ENCODE measurements at regions not wholly inside any gene's neighbourhood (a gene's known extent, or its start where the extent isn't known, plus 50 kb on each side); places are given as distances from the start of the nearest gene placed in this dataset.
"Not testable (repeated sequence)": the region's sequence is repeated elsewhere in the genome, so short reads cannot be mapped to it uniquely, and the experiment has no call there.

DNA sequence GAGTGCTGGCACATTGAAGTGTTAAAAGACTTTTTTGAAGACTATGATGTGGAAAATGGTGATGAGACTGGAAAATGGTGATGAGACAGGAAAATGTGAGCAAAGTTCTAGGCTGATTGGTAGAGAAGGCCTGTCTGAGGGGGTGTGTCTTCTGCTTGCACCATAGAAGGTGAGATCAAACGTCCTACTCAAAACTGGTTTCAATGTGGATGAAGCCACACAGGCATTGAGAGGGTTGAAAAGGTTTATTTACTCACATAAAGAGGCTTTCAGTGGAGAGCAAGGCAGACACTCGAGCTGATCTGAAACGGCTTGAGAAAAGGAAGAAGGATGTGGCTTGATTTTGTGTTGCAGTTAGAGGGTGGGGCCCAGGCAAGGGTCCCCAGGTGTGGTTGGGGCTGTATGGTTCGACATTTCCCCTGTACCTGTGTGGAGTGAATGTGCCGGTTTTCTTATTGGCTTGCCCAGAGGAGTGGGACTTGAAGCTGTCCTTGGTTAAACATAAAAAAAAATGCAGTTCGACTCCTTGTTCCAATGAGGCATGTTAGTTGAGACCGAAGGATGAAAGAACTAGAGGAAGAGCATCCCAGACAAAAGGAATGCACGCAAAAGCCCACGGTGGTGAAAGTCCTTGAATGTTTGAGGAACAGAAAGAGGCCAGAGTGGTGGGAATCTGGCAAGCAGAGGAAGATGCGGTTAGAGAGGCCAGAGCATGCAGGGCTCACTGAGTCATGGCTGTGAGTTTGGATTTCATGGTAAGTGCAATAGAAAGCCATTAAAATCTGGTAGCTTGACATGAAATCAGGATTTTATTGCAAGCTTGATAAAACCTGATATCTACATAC is 172.3 kb downstream of the EPM2A start:
- TF ChIP-seq CTCF (conservative IDR thresholded peaks at IDR 0.05) = no peak
- H3K27ac ChIP-seq = no peak overlapping the region

- no peak for TF ChIP-seq CTCF (conservative IDR thresholded peaks at IDR 0.05)
- no peak overlapping the region for H3K27ac ChIP-seq
Observed at GRCh38 chr6:145564553-145564952, 170.8 kb downstream of the EPM2A start.

DNA sequence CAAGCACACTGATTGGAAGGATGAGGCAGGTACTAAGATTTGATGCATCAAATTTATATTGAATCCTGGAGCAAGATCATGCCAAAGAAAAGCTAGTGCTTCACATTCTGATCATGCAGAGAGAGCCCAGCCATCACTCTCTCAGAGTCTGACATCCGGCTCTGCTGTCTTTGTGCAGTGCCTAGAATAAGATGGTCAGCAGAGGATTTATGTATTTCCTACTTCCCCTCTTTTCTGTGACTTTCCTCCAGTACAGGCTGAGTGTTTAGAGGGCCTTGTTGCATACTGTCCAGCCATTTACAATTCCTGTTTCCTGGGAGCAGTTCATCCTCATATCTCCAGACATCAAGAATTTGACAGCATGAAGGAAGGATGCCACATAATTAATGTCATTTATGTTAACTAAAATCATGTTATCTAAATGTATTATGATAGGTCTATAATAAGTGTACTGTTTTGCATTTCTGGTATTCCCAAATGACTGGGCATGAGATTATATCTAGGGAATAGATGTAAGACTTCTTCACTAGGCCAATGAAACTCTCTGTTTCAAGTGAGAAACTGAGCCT is 167.6 kb downstream of the EPM2A start:
- H3K27ac ChIP-seq = no peak overlapping the region
- TF ChIP-seq CTCF (conservative IDR thresholded peaks at IDR 0.05) = no peak

- no peak for TF ChIP-seq CTCF (conservative IDR thresholded peaks at IDR 0.05)
- H3K27ac ChIP-seq = no peak overlapping the region
Observed at GRCh38 chr6:145569140-145569539, 166.2 kb downstream of the EPM2A start.

GRCh38 chr6:145570336-145570735 is 165.0 kb downstream of the EPM2A start:
- not testable (repeated sequence) for H3K27ac ChIP-seq

DNA sequence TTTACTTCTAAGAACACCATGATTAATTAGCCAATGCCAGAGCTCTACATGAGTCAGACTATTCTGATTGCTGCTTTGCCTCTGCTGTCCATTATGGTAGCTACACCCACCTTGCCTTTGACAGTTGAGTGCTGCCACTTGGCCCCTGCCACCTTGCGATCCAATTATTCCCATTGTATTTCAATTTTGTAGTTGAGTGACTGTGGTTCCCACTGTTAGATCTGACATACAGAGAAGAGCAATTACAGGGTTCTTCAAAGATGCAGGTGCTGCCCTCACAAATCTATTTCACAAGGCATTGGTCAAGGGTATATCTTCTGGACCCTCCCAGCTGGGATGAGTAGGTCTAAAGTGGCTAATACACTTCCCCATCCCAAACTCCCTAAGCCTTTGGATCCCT is 161.1 kb downstream of the EPM2A start:
- H3K27ac ChIP-seq = not testable (repeated sequence)

Measured in VCaP (cell line).